ENCODE measurements at regions not wholly inside any gene's neighbourhood (a gene's known extent, or its start where the extent isn't known, plus 50 kb on each side); places are given as distances from the start of the nearest gene placed in this dataset.

GRCh38 chr4:52369649-52370048, 289.5 kb downstream of the USP46 start:
- TF ChIP-seq CTCF (conservative IDR thresholded peaks at IDR 0.05; ENCODE audit: low read depth, low read length) (no peak), EZH2phosphoT487 (IDR thresholded peaks at IDR 0.05; ENCODE audit: borderline replicate concordance, low read length) (no peak)
